IPS DF 6.9 (cell line): ENCODE measurements at regions not wholly inside any gene's neighbourhood (a gene's known extent, or its start where the extent isn't known, plus 50 kb on each side); places are given as distances from the start of the nearest gene placed in this dataset.
"Not testable (repeated sequence)": the region's sequence is repeated elsewhere in the genome, so short reads cannot be mapped to it uniquely, and the experiment has no call there.

Source experiments
- DNase-seq: peaks from one replicate; pipeline ENCODE4 v3.0.0-alpha.2; 2013; ENCODE audit warnings: low read depth, low spot score
- H3K27ac ChIP-seq: one replicate; pipeline ENCODE4 v1.5.1; 2013; ENCODE audit warnings: low read length, control low read depth
- H3K27me3 ChIP-seq: 2 replicates; pipeline ENCODE4 v1.6.1; 2013; ENCODE audit warnings: mild to moderate bottlenecking, low read length; ENCODE audit not compliant: control insufficient read depth, insufficient read depth
- H3K36me3 ChIP-seq: 2 replicates; pipeline ENCODE4 v1.6.1; 2013; ENCODE audit warnings: low read length; ENCODE audit not compliant: control insufficient read depth, insufficient read depth
- H3K4me1 ChIP-seq: 2 replicates; pipeline ENCODE4 v1.6.1; 2013; ENCODE audit warnings: low read length; ENCODE audit not compliant: control insufficient read depth, insufficient read depth
- H3K4me3 ChIP-seq: 2 replicates; pipeline ENCODE4 v1.5.1; 2013; ENCODE audit warnings: mild to moderate bottlenecking, low read length
- H3K9me3 ChIP-seq: 2 replicates; pipeline ENCODE4 v1.6.1; 2013; ENCODE audit warnings: low read length, inconsistent platforms; ENCODE audit not compliant: control insufficient read depth, insufficient read depth
- WGBS: extraction: QIAGEN DNeasy Blood & Tissue Kit; methylation state at CpG from one replicate; pipeline ENCODE4 v1.1.7; 2013; ENCODE audit warnings: mixed read lengths, missing lambda C conversion rate; ENCODE audit not compliant: insufficient read length, insufficient coverage; 5-methylcytosine and 5-hydroxymethylcytosine counted together

DNA sequence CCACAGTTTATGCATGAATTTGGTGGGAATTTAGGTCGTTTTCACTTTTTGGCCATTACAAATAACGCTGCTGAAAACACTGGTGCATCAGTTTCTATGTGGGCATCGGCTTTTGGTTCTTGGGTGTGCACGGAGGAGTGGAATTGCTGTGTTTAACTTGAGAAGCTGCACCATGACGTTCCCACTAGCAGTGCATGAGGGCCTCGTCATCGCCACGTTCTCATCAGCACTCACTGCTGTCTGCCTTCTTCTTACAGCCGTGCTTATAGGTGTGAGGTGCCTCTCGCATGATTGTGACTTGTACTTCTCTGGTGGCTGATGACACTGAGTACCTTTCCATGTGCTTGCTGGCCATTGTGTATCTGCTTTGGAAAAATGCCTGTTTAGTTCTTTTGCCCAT is 204.4 kb downstream of the BANP start:
- no CpG with 5 or more reads among the region's 10 CpGs for WGBS
- H3K9me3 ChIP-seq, H3K27me3 ChIP-seq, DNase-seq, H3K36me3 ChIP-seq, H3K4me3 ChIP-seq, H3K4me1 ChIP-seq, H3K27ac ChIP-seq: not testable (repeated sequence)

DNA sequence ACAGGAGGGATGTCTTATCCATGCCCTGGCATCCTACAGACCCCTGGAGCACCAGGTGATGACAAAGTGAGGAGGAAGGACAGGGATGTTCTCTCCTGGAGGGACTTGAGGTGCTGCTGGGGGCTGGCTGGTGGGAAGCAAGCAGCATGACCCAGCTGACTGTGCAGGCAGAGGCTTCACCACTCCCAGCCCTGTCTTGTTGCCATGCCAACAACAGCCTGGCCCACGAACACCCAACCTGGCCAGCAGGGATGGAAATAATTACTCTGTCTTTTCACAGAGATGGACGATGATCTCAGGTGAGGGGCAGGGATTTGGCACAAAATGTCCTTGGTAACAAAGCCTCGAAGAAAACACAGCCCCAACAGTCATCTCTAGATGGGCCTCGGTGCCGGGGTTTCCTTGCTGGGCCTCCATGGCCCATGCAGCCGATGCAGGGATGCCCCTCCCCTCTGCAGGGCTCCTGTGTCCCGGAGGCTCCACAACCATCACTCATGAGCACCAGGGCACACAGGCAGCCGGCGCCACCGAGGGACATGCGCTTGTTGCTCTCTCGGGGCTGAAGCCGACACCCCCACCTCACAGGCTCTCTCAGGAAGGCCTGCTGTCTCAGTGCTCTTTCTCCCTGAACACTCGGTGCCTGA is 205.5 kb downstream of the BANP start:
- not testable (repeated sequence) for H3K4me3 ChIP-seq, H3K9me3 ChIP-seq, DNase-seq, H3K36me3 ChIP-seq, H3K27ac ChIP-seq, H3K4me1 ChIP-seq, H3K27me3 ChIP-seq
- no CpG with 5 or more reads among the region's 14 CpGs for WGBS

DNA sequence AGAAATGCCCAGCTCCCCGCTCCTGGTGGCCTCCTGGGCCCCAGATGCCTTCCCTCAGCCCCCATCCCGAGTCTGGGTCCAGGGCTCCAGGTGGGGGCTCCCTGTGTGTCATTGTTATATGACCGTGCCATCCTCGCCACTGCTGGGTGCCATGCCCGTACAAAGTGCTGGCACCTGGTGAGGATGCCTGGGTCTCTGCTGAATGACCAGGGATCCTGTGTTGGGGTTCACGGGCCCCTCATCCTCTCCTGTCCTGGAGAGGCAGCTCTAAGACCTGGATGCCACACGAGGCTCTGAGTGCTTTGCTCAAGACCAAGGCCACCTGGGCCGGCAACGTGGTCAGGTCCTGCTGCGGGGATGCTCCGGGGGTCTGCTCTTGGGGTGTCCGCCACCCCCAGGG is 206.5 kb downstream of the BANP start:
- DNase-seq, H3K4me1 ChIP-seq, H3K36me3 ChIP-seq, H3K4me3 ChIP-seq, H3K9me3 ChIP-seq, H3K27ac ChIP-seq, H3K27me3 ChIP-seq: not testable (repeated sequence)
- no CpG with 5 or more reads among the region's 12 CpGs for WGBS

DNA sequence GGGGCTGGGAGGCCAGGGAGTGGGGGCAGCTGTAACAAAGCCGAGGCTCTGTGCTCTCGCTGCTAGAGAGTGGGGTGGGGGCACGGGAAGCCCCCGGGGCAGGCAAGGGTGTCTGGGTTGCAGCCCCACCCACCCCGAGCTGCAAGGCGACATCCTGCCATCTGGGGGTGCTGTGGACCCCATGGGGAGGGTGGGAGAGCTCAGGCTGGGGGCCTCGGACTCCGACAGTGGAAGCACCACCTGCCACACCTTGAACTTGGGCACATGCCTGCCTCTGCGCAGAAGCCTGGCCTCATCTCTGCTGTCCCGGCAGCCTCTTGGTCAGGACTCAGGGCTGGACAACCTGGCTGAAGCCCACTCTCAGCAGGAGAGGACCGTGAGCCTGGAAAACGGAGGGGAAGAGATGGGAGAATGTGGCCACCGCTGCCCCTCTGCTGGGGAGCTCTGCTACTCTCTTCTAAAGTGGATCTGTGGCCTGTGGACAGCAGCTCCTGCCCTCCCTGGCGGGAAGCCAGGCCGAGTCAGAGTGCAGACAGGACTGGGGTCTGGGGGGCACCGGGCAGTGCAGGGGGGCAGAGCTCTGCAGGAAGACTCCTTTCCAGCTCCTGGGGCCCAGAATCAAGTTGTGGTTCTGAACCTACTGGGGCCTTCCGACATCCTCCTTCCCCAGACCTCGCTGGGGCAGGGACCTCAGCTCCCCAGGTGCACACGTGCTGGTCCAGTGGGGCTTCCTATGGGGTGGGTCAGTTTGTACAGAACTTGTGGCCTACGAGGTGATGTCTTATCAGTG is 207.2 kb downstream of the BANP start:
- not testable (repeated sequence) for H3K36me3 ChIP-seq, H3K4me1 ChIP-seq, H3K27ac ChIP-seq, H3K9me3 ChIP-seq, H3K27me3 ChIP-seq, H3K4me3 ChIP-seq, DNase-seq
- no CpG with 5 or more reads among the region's 20 CpGs for WGBS

DNA sequence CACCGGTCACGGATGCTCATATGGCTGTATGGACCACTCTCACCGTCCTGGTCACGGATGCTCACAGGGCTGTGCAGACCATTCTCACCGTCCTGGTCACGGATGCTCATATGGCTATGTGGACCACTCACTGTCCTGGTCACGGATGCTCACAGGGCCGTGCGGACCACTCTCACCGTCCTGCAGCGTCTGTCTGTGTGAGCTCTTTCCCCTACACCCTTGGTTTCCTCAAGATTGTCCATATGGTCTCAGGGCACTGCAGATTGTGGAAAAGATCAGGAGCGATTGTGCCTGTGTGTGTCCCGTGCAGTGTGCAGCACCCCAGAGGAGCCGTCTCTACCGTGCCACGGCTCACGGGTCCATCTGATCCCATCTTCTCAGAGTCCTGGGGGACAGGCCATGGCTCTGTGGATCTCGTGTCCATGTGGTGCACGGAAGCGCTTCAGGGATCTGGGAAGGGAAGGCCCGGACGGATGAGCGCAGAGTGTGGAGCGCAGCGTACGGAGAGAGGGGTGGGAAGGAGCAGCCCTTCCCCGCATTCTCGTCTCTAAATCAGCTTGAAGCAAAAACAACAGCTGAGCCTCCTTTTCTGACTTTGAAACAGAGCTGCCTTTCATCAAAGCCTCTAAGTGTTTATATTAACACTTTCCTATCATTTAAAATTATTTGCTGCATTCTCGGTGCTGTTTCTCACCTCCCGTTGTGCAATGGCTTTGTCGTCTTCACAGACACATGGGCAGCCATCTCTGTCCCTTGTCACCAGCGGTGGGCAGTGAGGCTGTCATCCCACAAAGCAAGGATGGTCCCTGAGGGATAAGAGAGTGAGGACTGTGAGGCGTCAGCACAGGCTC is 208.0 kb downstream of the BANP start:
- H3K27me3 ChIP-seq, H3K36me3 ChIP-seq, H3K4me1 ChIP-seq, H3K4me3 ChIP-seq, H3K9me3 ChIP-seq, H3K27ac ChIP-seq, DNase-seq: not testable (repeated sequence)
- no CpG with 5 or more reads among the region's 33 CpGs for WGBS

DNA sequence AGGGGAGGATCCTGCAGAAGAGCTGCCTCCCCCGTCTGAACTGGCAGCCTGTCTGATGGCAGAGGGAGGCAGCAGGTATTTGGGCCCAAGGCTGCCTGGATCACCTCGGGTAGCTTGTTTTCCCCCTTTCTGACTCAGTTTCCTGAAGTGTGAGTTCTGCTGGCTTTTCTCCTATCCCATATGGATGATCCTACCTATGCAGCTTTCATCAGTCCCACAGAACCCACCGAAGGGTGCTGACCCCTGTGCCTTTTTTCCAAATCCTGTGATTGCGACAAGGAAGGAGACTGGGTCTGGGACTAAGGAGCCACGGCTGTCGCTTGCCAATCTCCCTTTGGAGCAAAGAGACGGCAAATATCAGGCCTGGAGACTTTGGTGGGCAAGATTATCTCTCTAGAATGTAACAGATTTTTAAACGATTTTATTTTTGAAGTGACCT is 208.7 kb downstream of the BANP start:
- not testable (repeated sequence) for H3K4me1 ChIP-seq, H3K9me3 ChIP-seq, H3K27ac ChIP-seq, H3K27me3 ChIP-seq, H3K4me3 ChIP-seq, H3K36me3 ChIP-seq, DNase-seq
- WGBS: no CpG with 5 or more reads among the region's 8 CpGs

DNA sequence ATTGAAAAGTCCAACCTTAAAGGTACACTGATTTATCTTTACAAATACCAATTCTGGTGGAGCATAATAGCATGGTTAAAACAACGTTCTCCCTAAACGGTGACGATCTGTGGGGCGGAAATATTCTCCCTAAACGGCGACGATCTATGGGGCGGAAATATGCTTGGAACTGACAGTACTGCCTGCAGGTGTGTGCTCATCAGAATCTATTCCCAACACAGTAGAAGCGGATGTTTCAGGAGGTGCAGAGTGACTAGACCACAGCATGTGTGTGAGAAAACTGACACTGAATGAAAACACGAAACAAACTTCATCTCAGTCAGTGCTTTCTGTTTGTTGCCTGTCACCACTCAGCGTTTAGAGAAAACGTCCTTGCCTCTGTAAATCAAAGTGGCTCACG is 210.0 kb downstream of the BANP start:
- H3K27me3 ChIP-seq, H3K27ac ChIP-seq, DNase-seq, H3K36me3 ChIP-seq, H3K4me1 ChIP-seq, H3K4me3 ChIP-seq, H3K9me3 ChIP-seq: not testable (repeated sequence)
- no CpG with 5 or more reads among the region's 13 CpGs for WGBS

DNA sequence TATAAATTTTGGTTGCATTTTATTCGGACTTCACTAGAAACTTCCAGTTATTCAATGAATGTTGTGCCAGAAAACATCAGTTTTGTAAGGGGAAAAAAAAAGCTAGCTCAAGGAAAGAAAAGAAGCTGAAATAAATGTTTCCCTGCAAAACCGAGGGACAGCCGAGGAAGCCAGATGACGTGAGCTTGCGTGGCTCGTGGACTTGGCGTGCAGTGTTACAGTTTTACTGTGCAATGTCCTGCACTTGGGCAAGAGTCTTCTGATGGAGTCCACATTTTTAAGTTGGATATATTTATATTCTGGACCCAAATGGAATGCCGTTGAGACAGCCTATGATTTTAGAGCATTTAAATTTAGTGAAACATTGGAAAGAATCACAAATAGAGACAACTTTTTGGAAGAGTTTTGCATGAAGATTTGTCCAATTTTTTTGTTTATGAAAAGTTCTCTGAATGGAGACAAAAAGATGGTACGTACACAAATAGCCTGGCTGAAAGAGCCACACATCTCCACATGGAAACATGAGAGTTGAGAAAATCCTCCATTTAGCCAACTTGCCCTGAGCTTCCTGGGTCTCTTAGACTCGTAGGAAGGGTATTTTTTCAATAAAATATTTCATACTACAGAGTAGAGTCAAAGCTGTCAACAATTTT is 210.5 kb downstream of the BANP start:
- no CpG with 5 or more reads among the region's 10 CpGs for WGBS
- H3K27ac ChIP-seq, H3K27me3 ChIP-seq, H3K4me3 ChIP-seq, DNase-seq, H3K4me1 ChIP-seq, H3K36me3 ChIP-seq, H3K9me3 ChIP-seq: not testable (repeated sequence)

DNA sequence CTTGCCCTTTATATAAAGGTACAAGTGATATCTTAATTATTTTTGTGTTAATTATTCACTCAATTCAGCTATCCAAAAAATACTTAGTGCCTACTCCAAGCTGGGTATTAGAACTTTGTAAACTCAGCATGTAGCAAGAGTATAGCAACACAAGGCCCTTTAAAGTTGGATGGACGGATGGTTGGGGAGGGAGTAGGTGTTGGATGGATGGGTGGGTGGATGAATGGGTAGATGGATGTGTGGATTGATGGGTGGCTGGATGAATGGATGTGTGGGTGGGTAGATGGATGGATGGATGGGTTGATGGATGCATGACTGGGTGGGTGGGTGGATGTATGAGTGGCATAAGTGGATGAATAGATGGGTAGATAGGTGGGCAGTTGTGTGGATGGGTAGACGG is 211.5 kb downstream of the BANP start:
- not testable (repeated sequence) for H3K27ac ChIP-seq, H3K36me3 ChIP-seq, H3K9me3 ChIP-seq, H3K4me3 ChIP-seq, H3K27me3 ChIP-seq, DNase-seq, H3K4me1 ChIP-seq
- WGBS: 100% methylated on average over 1 of the region's 2 CpGs
